Spleen (tissue), 11 donors: ENCODE measurements at regions not wholly inside any gene's neighbourhood (a gene's known extent, or its start where the extent isn't known, plus 50 kb on each side); places are given as distances from the start of the nearest gene placed in this dataset.
"Not testable (repeated sequence)": the region's sequence is repeated elsewhere in the genome, so short reads cannot be mapped to it uniquely, and the experiment has no call there.

Experiments
- DNase-seq: peaks from one replicate; pipeline ENCODE4 v3.0.0-alpha.2; 2020
- H3K27ac ChIP-seq, 8 donors: fragments of 200-600 bp; sonication (generic) in 7 of 8; 1 replicate in 4 of 8; 2 replicates in 4 of 8; pipeline versions ENCODE4 v1.5.0 to v1.8.0; 2016 to 2021; ENCODE audit warnings: inconsistent platforms in 4 of 8, mild to moderate bottlenecking in 4 of 8, moderate library complexity in 1 of 8
- H3K27me3 ChIP-seq, 7 donors: fragments of 200-600 bp; sonication (generic) in 6 of 7; replicated peaks in 1 of 7; 1 replicate in 4 of 7; 2 replicates in 3 of 7; pipeline versions ENCODE4 v1.5.0 to v1.8.0; 2016 to 2021; ENCODE audit warnings: inconsistent platforms in 3 of 7, mild to moderate bottlenecking in 1 of 7
- H3K36me3 ChIP-seq, 6 donors: fragments of 200-600 bp; sonication (generic) in 5 of 6; 1 replicate in 4 of 6; 2 replicates in 2 of 6; pipeline versions ENCODE4 v1.5.0 to v1.8.0; 2016 to 2021; ENCODE audit warnings: inconsistent platforms in 2 of 6
- H3K4me1 ChIP-seq, 6 donors: fragments of 200-600 bp; sonication (generic) in 5 of 6; 1 replicate in 3 of 6; 2 replicates in 3 of 6; pipeline versions ENCODE4 v1.5.0 to v1.8.0; 2016 to 2021; ENCODE audit warnings: inconsistent platforms in 3 of 6
- H3K4me3 ChIP-seq, 8 donors: fragments of 200-600 bp; sonication (generic) in 7 of 8; 1 replicate in 4 of 8; 2 replicates in 4 of 8; pipeline versions ENCODE4 v1.5.0 to v1.8.0; 2016 to 2021; ENCODE audit warnings: inconsistent platforms in 4 of 8, mild to moderate bottlenecking in 4 of 8, moderate library complexity in 2 of 8
- H3K9me3 ChIP-seq, 8 donors: fragments of 200-600 bp; sonication (generic) in 7 of 8; 1 replicate in 4 of 8; 2 replicates in 4 of 8; pipeline versions ENCODE4 v1.5.0 to v1.8.0; 2016 to 2021; ENCODE audit warnings: inconsistent platforms in 4 of 8
- CTCF ChIP-seq, 11 experiments: fragments of 200-600 bp in 7 of 11; fragments of 450-650 bp in 4 of 11; sonication (generic) in 4 of 11; IDR thresholded peaks in 8 of 11; conservative IDR thresholded peaks in 3 of 11; 1 replicate in 7 of 11; 2 replicates in 4 of 11; pipeline versions ENCODE4 v1.4.0 to v1.8.0; 2016 to 2021; ENCODE audit warnings: antibody characterized with exemption in 11 of 11, inconsistent platforms in 4 of 11, mild to moderate bottlenecking in 1 of 11
- POLR2A ChIP-seq, 3 donors: fragments of 450-650 bp; IDR thresholded peaks; one replicate each; pipeline ENCODE4 v1.5.1; 2017; ENCODE audit warnings: antibody characterized with exemption in 3 of 3, mild to moderate bottlenecking in 1 of 3
- POLR2AphosphoS5 ChIP-seq, 3 donors: sonication (generic); formaldehyde crosslinking; IDR thresholded peaks; one replicate each; pipeline ENCODE4 v1.5.1; 2017; ENCODE audit warnings: antibody characterized with exemption in 3 of 3
- WGBS, 5 donors: extraction: QIAGEN DNeasy Blood & Tissue Kit in 3 of 5; methylation state at CpG; one replicate each; pipeline versions ENCODE4 v1.1.5 to v1.1.7; 2013 to 2018; 5-methylcytosine and 5-hydroxymethylcytosine counted together
- intact Hi-C: fragments of 100-400 bp; cut with DNase I; formaldehyde crosslinking; loops from one replicate; pipeline ENCODE4 v1.15.0; 2023; ENCODE audit warnings: low total_unique reads
- donor health status: healthy with polysubstance abuse.
- donor health status: DM: no; HTN: no; CAD: no; lungs with moderate emphysema.
- donor health status: DM: no; HTN: no; CAD: no.
- donor health status: Bipolar disorder and iron deficiency.
- donor health status: healthy.
- donor health status: DM: no; HTN: no; CAD: no.
- donor health status: DM: yes; HTN: yes; CAD: no.

- Histone ChIP-seq H3K27ac (no peak overlapping the region), H3K4me1 (no peaks in the 10 kb centered on the region), H3K9me3 (no peaks in the 10 kb centered on the region), H3K36me3 (no peaks in the 10 kb centered on the region), H3K4me3 (no peak overlapping the region), H3K27me3 (no peaks in the 10 kb centered on the region)
- intact Hi-C loops: no loop called here
- 65 to 81% (median 76%) methylated on average over 3 to 4 of the region's 4 CpGs; no CpG with 5 or more reads in 1 of the 5 donors for WGBS, 5 donors
- peak; percentile 21 for DNase-seq
- no peak for TF ChIP-seq POLR2AphosphoS5 (IDR thresholded peaks at IDR 0.05)
- no peak for TF ChIP-seq POLR2A (IDR thresholded peaks at IDR 0.05)
These were observed 205.3 kb downstream of the NAP1L3 start for GRCh38 chrX:93468075-93468474.

- Histone ChIP-seq H3K27me3 (no peaks in the 10 kb centered on the region), H3K9me3 (no peaks in the 10 kb centered on the region), H3K4me1 (no peaks in the 10 kb centered on the region), H3K36me3 (no peaks in the 10 kb centered on the region), H3K4me3 (no peak overlapping the region), H3K27ac (no peak overlapping the region)
- 47 to 75% (median 65%) methylated on average over 1 of the region's 1 CpG for WGBS, 5 donors
- TF ChIP-seq POLR2AphosphoS5 (IDR thresholded peaks at IDR 0.05): no peak
- no peak for TF ChIP-seq CTCF (IDR thresholded peaks at IDR 0.05 in 8 of 11, conservative IDR thresholded peaks at IDR 0.05 in 3 of 11)
- no peak for TF ChIP-seq POLR2A (IDR thresholded peaks at IDR 0.05)
- no peak for DNase-seq
- intact Hi-C loops: no loop called here
These were observed 207.0 kb downstream of the NAP1L3 start for GRCh38 chrX:93466383-93466782.

GRCh38 chrX:93461060-93461459, 212.3 kb downstream of the NAP1L3 start:
- no peak for DNase-seq

GRCh38 chrX:93454509-93454908, 218.9 kb downstream of the NAP1L3 start:
- no peak for DNase-seq
- no peak overlapping the region for H3K4me3 ChIP-seq
- H3K4me1 ChIP-seq: no peaks in the 10 kb centered on the region
- 49 to 81% (median 69%) methylated on average over 1 of the region's 1 CpG for WGBS, 5 donors
- H3K36me3 ChIP-seq: no peaks in the 10 kb centered on the region
- H3K9me3 ChIP-seq: no peaks in the 10 kb centered on the region
- intact Hi-C loops: no loop called here
- TF ChIP-seq POLR2A (IDR thresholded peaks at IDR 0.05) (no peak), POLR2AphosphoS5 (IDR thresholded peaks at IDR 0.05) (no peak), CTCF (IDR thresholded peaks at IDR 0.05 in 8 of 11, conservative IDR thresholded peaks at IDR 0.05 in 3 of 11) (no peak)
- no peaks in the 10 kb centered on the region for H3K27me3 ChIP-seq
- H3K27ac ChIP-seq: no peak overlapping the region

More at GRCh38 chrX:93461060-93461459, 212.3 kb downstream of the NAP1L3 start:
- H3K27ac ChIP-seq: no peak overlapping the region
- H3K4me1 ChIP-seq: no peaks in the 10 kb centered on the region
- no peaks in the 10 kb centered on the region for H3K9me3 ChIP-seq
- H3K36me3 ChIP-seq: no peaks in the 10 kb centered on the region
- no peaks in the 10 kb centered on the region for H3K27me3 ChIP-seq
- intact Hi-C loops: no loop called here
- TF ChIP-seq CTCF (IDR thresholded peaks at IDR 0.05 in 8 of 11, conservative IDR thresholded peaks at IDR 0.05 in 3 of 11): no peak
- TF ChIP-seq POLR2A (IDR thresholded peaks at IDR 0.05): no peak
- TF ChIP-seq POLR2AphosphoS5 (IDR thresholded peaks at IDR 0.05): no peak
- no peak overlapping the region for H3K4me3 ChIP-seq
- WGBS, 5 donors: 59 to 90% (median 80%) methylated on average over 3 of the region's 3 CpGs

- H3K4me1 ChIP-seq, intact Hi-C loops, H3K27me3 ChIP-seq, DNase-seq, H3K36me3 ChIP-seq, H3K4me3 ChIP-seq, H3K9me3 ChIP-seq, H3K27ac ChIP-seq: not testable (repeated sequence)
- WGBS, 5 donors: 60 to 94% (median 91%) methylated on average over 1 to 6 of the region's 6 CpGs
These were observed 238.7 kb downstream of the NAP1L3 start for GRCh38 chrX:93434721-93435120.
